NCI-H1694 (cell line): ENCODE measurements at regions not wholly inside any gene's neighbourhood (a gene's known extent, or its start where the extent isn't known, plus 50 kb on each side); places are given as distances from the start of the nearest gene placed in this dataset.

ENCODE experiments used
- DNase-seq: peaks from one replicate; lab custom pipeline; 2025; lab: John Stamatoyannopoulos, UW

DNA sequence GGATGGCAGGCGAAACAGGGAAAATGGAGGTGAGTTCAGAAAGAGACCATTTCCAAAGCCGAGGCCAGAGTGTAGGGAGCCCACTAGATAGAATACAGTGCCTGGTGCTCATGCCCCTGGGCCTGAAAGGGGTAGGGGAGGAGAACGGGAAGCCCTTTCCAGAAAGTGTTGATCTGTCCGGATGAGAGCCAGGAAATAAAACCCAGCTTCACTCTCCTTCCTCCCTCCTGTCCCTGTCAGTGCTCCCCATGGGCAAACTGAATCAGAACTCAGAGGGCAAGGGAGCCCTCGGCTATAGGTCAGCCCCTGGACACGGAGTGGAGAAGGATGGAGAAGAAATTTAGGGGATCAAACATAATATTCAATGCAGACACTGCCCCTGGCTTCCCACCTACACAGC is 57.7 kb upstream of the RPL38 start:
- DNase-seq = no peak

GRCh38 chr17:74146196-74146595 is 57.3 kb upstream of the RPL38 start:
- DNase-seq = no peak

GRCh38 chr17:74147056-74147835 is 56.2 kb upstream of the RPL38 start:
- DNase-seq = peak; percentile 79

DNA sequence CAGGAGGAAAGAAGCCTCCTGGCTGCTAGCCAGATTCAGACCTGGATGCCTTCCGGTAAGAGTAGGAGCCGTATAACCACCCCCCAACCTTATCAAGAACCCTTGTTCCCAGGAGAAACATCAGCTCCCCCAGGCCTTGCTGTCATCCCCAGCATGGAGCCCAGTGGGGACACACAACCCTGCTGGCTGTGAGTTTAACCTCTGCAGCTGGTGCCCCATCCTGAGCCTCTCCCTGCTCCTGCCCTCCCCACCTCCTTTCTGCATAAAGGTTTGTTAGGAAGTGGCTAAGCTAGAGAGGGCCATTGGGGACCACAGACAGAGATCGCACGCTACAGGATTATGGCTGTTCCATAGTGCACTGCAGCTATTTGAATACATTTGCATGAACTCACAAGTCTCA is 55.5 kb upstream of the RPL38 start:
- no peak for DNase-seq

DNA sequence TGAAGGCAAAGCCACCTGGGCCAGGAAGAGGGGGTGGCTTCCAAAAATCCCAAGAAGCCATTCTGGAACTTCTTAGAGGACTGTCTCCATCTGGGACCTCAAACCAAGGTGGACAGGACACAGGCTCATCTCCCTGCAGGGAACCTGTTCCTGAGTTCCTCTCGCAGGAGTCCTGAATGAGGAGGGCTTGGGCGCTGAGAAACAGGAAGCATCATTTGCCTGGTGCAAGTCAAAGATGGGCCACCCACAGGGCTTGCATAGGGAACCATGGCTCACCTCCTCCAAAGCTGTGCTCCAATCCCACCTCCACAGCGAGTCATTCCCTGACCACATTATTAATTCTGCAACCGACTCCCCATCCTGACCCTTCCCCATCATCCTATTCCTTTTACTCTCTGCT is 55.0 kb upstream of the RPL38 start:
- no peak for DNase-seq

DNA sequence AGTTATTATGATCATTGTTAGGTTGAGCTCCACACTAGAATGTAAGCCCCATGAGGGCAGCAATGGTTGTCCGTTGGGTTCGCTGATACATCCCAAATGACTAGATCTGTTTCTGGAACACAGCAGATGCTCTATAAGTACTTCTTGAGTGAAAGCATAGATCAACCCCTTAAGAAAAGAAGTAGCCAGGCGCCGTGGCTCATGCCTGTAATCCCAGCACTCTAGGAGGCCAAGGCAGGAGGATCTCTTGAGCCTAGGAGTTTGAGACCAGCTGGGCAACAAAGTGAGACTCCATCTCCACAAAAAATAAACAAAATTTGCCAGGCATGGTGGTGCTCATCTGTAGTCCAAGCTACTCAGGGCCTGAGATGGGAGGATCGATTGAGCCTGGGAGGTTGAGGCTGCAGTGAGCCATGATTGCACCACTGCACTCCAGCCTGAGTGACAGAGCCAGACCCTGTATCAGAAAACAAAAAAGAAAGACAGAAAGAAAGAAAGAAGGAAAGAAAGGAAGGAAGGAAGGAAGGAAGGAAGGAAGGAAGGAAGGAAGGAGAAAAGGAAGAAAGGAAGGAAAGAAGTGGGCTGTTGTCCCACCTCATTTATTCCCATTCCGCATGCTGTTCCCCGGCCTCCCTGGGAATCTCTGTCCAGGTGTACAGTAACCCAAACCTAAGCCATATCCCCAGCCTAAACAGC is 54.4 kb upstream of the RPL38 start:
- DNase-seq = no peak

DNA sequence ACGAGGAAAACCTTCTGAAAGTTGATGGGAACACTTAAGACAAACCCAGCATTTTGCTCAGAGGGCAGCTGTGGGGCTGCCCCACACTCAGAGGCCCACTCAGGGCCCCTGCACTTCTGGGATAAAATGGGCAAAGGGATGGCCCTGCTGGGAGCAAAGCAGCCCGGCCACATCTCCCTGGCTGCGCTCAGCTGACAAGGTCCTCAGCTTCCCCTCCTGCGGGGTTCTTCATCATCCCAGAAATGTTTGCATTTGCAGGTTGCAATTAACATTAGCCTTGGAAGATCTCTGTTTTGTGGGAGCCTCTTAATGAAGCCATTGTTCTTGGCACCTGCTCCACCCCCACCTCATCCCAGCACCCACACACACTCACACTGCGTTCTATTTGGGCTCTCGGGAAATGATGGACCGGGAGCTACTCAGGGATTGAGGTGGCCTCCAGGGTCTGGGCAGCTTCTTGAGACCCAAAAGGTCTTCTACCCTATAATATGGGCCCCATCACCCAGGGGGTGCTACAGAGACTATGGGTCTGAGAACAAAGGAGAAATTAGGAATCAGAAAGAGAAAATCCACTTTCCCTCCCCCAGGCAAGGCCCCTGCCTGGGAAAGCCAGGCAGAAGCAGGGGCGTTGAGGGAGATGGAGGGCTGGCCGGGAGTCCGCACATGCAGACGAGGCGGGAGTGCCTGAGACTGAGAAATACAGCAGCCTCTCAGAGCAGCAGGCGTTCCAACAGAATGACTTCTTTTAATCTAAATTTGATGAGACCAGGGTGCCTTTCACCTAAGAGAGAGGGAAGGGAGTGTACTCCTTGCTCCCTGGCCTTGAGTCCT is 53.7 kb upstream of the RPL38 start:
- no peak for DNase-seq

DNA sequence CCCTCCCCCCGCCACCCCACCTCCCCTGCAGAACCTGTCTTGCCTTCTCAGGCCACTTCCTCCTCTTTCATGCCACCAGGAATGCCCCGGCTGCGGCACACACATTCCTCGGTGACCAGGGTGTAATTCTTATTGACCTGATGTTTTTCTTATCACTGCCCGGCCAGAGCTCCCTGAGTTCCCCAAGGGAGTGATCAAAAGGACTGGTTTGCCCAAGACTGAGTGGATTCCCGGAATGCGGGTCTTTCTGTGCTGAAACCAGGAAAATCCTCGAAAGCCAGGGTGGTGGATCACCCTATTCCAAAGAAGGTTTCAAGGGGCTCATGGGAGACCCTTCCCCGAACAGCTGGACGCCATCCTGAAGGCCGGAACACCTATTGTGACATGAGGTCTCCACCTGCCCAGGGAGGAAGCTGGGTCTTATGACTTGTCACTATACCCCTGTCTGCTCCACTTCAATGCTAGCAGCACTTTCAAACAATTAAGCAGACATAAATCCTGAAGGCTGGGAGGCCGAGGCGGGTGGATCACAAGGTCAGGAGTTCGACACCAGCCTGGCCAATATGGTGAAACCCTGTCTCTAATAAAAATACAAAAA is 53.0 kb upstream of the RPL38 start:
- DNase-seq = no peak

- DNase-seq = no peak
Measured at GRCh38 chr17:74151551-74152315, 51.7 kb upstream of the RPL38 start.

GRCh38 chr17:74152591-74153455 is 50.7 kb upstream of the RPL38 start:
- no peak for DNase-seq

GRCh38 chr17:74153456-74153810 is 50.0 kb upstream of the RPL38 start:
- DNase-seq = no peak
